ENCODE measurements at regions not wholly inside any gene's neighbourhood (a gene's known extent, or its start where the extent isn't known, plus 50 kb on each side); places are given as distances from the start of the nearest gene placed in this dataset.

DNA sequence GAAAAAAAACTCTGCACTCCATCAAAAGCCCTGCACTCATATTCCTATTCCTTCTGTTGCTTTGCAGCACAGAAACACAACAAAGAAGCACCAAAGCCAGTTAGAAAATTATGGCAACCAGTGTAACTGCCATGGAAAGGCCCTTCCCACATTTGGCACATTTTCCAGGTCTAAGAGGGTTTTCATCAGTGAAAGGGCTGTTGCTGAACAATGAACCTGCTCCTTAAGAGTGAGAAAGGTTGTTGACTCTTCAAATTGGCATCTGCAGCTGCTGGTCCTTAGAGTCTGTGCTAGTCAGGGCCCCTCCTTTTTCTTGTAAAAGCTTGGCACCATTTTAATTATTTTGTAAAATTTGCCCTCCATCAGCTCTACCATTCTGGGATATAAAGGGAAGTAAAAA lies 378.7 kb upstream of the KITLG start:
- TF ChIP-seq, protein P1, sequence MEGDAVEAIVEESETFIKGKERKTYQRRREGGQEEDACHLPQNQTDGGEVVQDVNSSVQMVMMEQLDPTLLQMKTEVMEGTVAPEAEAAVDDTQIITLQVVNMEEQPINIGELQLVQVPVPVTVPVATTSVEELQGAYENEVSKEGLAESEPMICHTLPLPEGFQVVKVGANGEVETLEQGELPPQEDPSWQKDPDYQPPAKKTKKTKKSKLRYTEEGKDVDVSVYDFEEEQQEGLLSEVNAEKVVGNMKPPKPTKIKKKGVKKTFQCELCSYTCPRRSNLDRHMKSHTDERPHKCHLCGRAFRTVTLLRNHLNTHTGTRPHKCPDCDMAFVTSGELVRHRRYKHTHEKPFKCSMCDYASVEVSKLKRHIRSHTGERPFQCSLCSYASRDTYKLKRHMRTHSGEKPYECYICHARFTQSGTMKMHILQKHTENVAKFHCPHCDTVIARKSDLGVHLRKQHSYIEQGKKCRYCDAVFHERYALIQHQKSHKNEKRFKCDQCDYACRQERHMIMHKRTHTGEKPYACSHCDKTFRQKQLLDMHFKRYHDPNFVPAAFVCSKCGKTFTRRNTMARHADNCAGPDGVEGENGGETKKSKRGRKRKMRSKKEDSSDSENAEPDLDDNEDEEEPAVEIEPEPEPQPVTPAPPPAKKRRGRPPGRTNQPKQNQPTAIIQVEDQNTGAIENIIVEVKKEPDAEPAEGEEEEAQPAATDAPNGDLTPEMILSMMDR (IDR thresholded peaks at IDR 0.05; ENCODE audit: low read depth, low read length, poor library complexity, severe bottlenecking), result no peak
- no peak for TF ChIP-seq EZH2phosphoT487 (IDR thresholded peaks at IDR 0.05; ENCODE audit: borderline replicate concordance, low read length)

All from DOHH2 (cell line).